IgD-negative memory B cell (primary cell): ENCODE measurements at regions not wholly inside any gene's neighbourhood (a gene's known extent, or its start where the extent isn't known, plus 50 kb on each side); places are given as distances from the start of the nearest gene placed in this dataset.
"Not testable (repeated sequence)": the region's sequence is repeated elsewhere in the genome, so short reads cannot be mapped to it uniquely, and the experiment has no call there.

ENCODE experiments used
- H3K27ac Mint-ChIP-seq, 3 donors: one replicate each; pipeline ENCODE4 v1.8.0; 2020 to 2022; ENCODE audit warnings: mild to moderate bottlenecking in 3 of 3, mixed read lengths in 3 of 3, moderate library complexity in 1 of 3
- H3K27me3 Mint-ChIP-seq: one replicate; pipeline ENCODE4 v1.8.0; 2021; ENCODE audit warnings: mixed read lengths
- H3K36me3 Mint-ChIP-seq: one replicate; pipeline ENCODE4 v1.8.0; 2020; ENCODE audit warnings: mild to moderate bottlenecking, mixed read lengths
- H3K4me1 Mint-ChIP-seq, 3 donors: one replicate each; pipeline ENCODE4 v1.8.0; 2020 to 2022; ENCODE audit warnings: mixed read lengths in 3 of 3, mild to moderate bottlenecking in 1 of 3
- H3K4me3 Mint-ChIP-seq, 4 donors: one replicate each; pipeline ENCODE4 v1.8.0; 2020 to 2022; ENCODE audit warnings: mild to moderate bottlenecking in 4 of 4, mixed read lengths in 4 of 4, moderate library complexity in 3 of 4
- H3K9me3 Mint-ChIP-seq, 3 donors: one replicate each; pipeline ENCODE4 v1.8.0; 2020 to 2021; ENCODE audit warnings: mixed read lengths in 3 of 3, mild to moderate bottlenecking in 1 of 3

- peaks cover 0 to 4% (median 3%) of the 10 kb centered on the region in 3 donors for H3K9me3 Mint-ChIP-seq
- H3K27ac Mint-ChIP-seq = peak overlapping the region in 1 of 3 donors; percentile 53
- H3K4me1 Mint-ChIP-seq = no peaks in the 10 kb centered on the region
These were observed 101.1 kb downstream of the TMEM17 start for GRCh38 chr2:62404913-62405312.

GRCh38 chr2:62402156-62402555 lies 103.8 kb downstream of the TMEM17 start:
- H3K9me3 Mint-ChIP-seq = peaks cover 0 to 4% (median 3%) of the 10 kb centered on the region in 3 donors
- H3K36me3 Mint-ChIP-seq = no peaks in the 10 kb centered on the region
- no peak overlapping the region for H3K27ac Mint-ChIP-seq
- H3K4me3 Mint-ChIP-seq = peak overlapping the region in 1 of 4 donors; percentile 56
- peaks cover 6 to 11% (median 9%) of the 10 kb centered on the region in 3 donors for H3K4me1 Mint-ChIP-seq
- H3K27me3 Mint-ChIP-seq = no peaks in the 10 kb centered on the region

More at GRCh38 chr2:62404913-62405312, 101.1 kb downstream of the TMEM17 start:
- no peak overlapping the region for H3K4me3 Mint-ChIP-seq
- H3K36me3 Mint-ChIP-seq = no peaks in the 10 kb centered on the region
- H3K27me3 Mint-ChIP-seq = no peaks in the 10 kb centered on the region

GRCh38 chr2:62398356-62398755 lies 107.6 kb downstream of the TMEM17 start:
- peaks cover 6 to 13% (median 9%) of the 10 kb centered on the region in 3 donors for H3K4me1 Mint-ChIP-seq
- H3K27ac Mint-ChIP-seq = peak overlapping the region in 1 of 3 donors; percentile 71

GRCh38 chr2:62396880-62397279 lies 109.1 kb downstream of the TMEM17 start:
- no peak overlapping the region for H3K27ac Mint-ChIP-seq
- no peaks in the 10 kb centered on the region for H3K36me3 Mint-ChIP-seq
- peaks cover 2 to 4% (median 2%) of the 10 kb centered on the region in 3 donors for H3K9me3 Mint-ChIP-seq
- no peak overlapping the region for H3K4me3 Mint-ChIP-seq
- peaks cover 3% of the 10 kb centered on the region for H3K27me3 Mint-ChIP-seq
- peaks cover 6 to 13% (median 9%) of the 10 kb centered on the region in 3 donors for H3K4me1 Mint-ChIP-seq

More at GRCh38 chr2:62398356-62398755, 107.6 kb downstream of the TMEM17 start:
- no peaks in the 10 kb centered on the region for H3K36me3 Mint-ChIP-seq
- H3K9me3 Mint-ChIP-seq = peaks cover 0 to 7% (median 5%) of the 10 kb centered on the region in 3 donors
- peaks cover 3% of the 10 kb centered on the region for H3K27me3 Mint-ChIP-seq
- peak overlapping the region in 3 of 4 donors; percentile 3 to 85 (median 75) for H3K4me3 Mint-ChIP-seq

- Mint-ChIP-seq H3K9me3 (peaks cover 2 to 3% (median 2%) of the 10 kb centered on the region in 3 donors), H3K36me3 (peaks cover 3% of the 10 kb centered on the region), H3K4me3 (no peak overlapping the region), H3K4me1 (peaks cover 4 to 8% (median 5%) of the 10 kb centered on the region in 3 donors), H3K27ac (no peak overlapping the region), H3K27me3 (peaks cover 5% of the 10 kb centered on the region)
These were observed 112.7 kb downstream of the TMEM17 start for GRCh38 chr2:62393293-62393692.

- Mint-ChIP-seq H3K4me1 (peaks cover 0 to 2% (median 0%) of the 10 kb centered on the region in 3 donors), H3K36me3 (peaks cover 3% of the 10 kb centered on the region), H3K4me3 (no peak overlapping the region)
These were observed 114.3 kb downstream of the TMEM17 start for GRCh38 chr2:62391696-62392095.

GRCh38 chr2:62386378-62386777 lies 119.6 kb downstream of the TMEM17 start:
- H3K36me3 Mint-ChIP-seq, H3K4me1 Mint-ChIP-seq, H3K27me3 Mint-ChIP-seq, H3K4me3 Mint-ChIP-seq, H3K9me3 Mint-ChIP-seq, H3K27ac Mint-ChIP-seq: not testable (repeated sequence)

More at GRCh38 chr2:62391696-62392095, 114.3 kb downstream of the TMEM17 start:
- H3K9me3 Mint-ChIP-seq = peaks cover 2 to 4% (median 2%) of the 10 kb centered on the region in 3 donors
- peaks cover 5% of the 10 kb centered on the region for H3K27me3 Mint-ChIP-seq
- no peak overlapping the region for H3K27ac Mint-ChIP-seq

- peaks cover 1% of the 10 kb centered on the region for H3K27me3 Mint-ChIP-seq
- H3K9me3 Mint-ChIP-seq = peaks cover 3 to 9% (median 5%) of the 10 kb centered on the region in 3 donors
- peaks cover 0 to 2% (median 1%) of the 10 kb centered on the region in 3 donors for H3K4me1 Mint-ChIP-seq
- no peak overlapping the region for H3K4me3 Mint-ChIP-seq
- H3K36me3 Mint-ChIP-seq = peaks cover 3% of the 10 kb centered on the region
- no peak overlapping the region for H3K27ac Mint-ChIP-seq
These were observed 122.1 kb downstream of the TMEM17 start for GRCh38 chr2:62383846-62384245.

- peaks cover 3% of the 10 kb centered on the region for H3K36me3 Mint-ChIP-seq
- no peak overlapping the region for H3K27ac Mint-ChIP-seq
- H3K9me3 Mint-ChIP-seq = peaks cover 3 to 9% (median 5%) of the 10 kb centered on the region in 3 donors
- H3K27me3 Mint-ChIP-seq = peaks cover 1% of the 10 kb centered on the region
- peaks cover 0 to 2% (median 1%) of the 10 kb centered on the region in 3 donors for H3K4me1 Mint-ChIP-seq
- H3K4me3 Mint-ChIP-seq = no peak overlapping the region
These were observed 123.2 kb downstream of the TMEM17 start for GRCh38 chr2:62382757-62383156.

- Mint-ChIP-seq H3K4me3 (no peak overlapping the region), H3K9me3 (peaks cover 3 to 11% (median 5%) of the 10 kb centered on the region in 3 donors), H3K36me3 (peaks cover 3% of the 10 kb centered on the region), H3K27ac (no peak overlapping the region), H3K27me3 (peaks cover 1% of the 10 kb centered on the region), H3K4me1 (peaks cover 0 to 2% (median 1%) of the 10 kb centered on the region in 3 donors)
These were observed 123.9 kb downstream of the TMEM17 start for GRCh38 chr2:62382122-62382521.

GRCh38 chr2:62381656-62382055 lies 124.3 kb downstream of the TMEM17 start:
- peaks cover 3% of the 10 kb centered on the region for H3K36me3 Mint-ChIP-seq
- H3K4me3 Mint-ChIP-seq = no peak overlapping the region
- H3K27me3 Mint-ChIP-seq = peaks cover 1% of the 10 kb centered on the region
- peaks cover 0 to 2% (median 1%) of the 10 kb centered on the region in 3 donors for H3K4me1 Mint-ChIP-seq
- peaks cover 3 to 11% (median 4%) of the 10 kb centered on the region in 3 donors for H3K9me3 Mint-ChIP-seq
- H3K27ac Mint-ChIP-seq = no peak overlapping the region

- H3K4me3 Mint-ChIP-seq = no peak overlapping the region
- no peak overlapping the region for H3K27ac Mint-ChIP-seq
- peaks cover 0 to 6% (median 0%) of the 10 kb centered on the region in 3 donors for H3K9me3 Mint-ChIP-seq
- H3K4me1 Mint-ChIP-seq = peaks cover 0 to 2% (median 1%) of the 10 kb centered on the region in 3 donors
- H3K36me3 Mint-ChIP-seq = no peaks in the 10 kb centered on the region
- peaks cover 1% of the 10 kb centered on the region for H3K27me3 Mint-ChIP-seq
These were observed 126.4 kb downstream of the TMEM17 start for GRCh38 chr2:62379566-62379965.

- Mint-ChIP-seq H3K4me1 (peaks cover 0 to 1% (median 0%) of the 10 kb centered on the region in 3 donors), H3K27ac (no peak overlapping the region), H3K27me3 (no peaks in the 10 kb centered on the region), H3K4me3 (no peak overlapping the region), H3K36me3 (no peaks in the 10 kb centered on the region), H3K9me3 (peaks cover 4 to 9% (median 9%) of the 10 kb centered on the region in 3 donors)
These were observed 130.9 kb downstream of the TMEM17 start for GRCh38 chr2:62375113-62375420.

- H3K4me1 Mint-ChIP-seq = peaks cover 0 to 1% (median 0%) of the 10 kb centered on the region in 3 donors
- H3K36me3 Mint-ChIP-seq = no peaks in the 10 kb centered on the region
- H3K27ac Mint-ChIP-seq = no peak overlapping the region
- no peaks in the 10 kb centered on the region for H3K27me3 Mint-ChIP-seq
- no peak overlapping the region for H3K4me3 Mint-ChIP-seq
- H3K9me3 Mint-ChIP-seq = peaks cover 4 to 9% (median 9%) of the 10 kb centered on the region in 3 donors
These were observed 131.5 kb downstream of the TMEM17 start for GRCh38 chr2:62374301-62375112.

GRCh38 chr2:62372824-62373223 lies 133.2 kb downstream of the TMEM17 start:
- peak overlapping the region in 1 of 4 donors; percentile 56 for H3K4me3 Mint-ChIP-seq
- no peaks in the 10 kb centered on the region for H3K4me1 Mint-ChIP-seq
- H3K36me3 Mint-ChIP-seq = no peaks in the 10 kb centered on the region
- no peak overlapping the region for H3K27ac Mint-ChIP-seq
- H3K9me3 Mint-ChIP-seq = peaks cover 4 to 9% (median 9%) of the 10 kb centered on the region in 3 donors
- no peaks in the 10 kb centered on the region for H3K27me3 Mint-ChIP-seq
